Ovary (tissue), 7 donors: ENCODE measurements at regions not wholly inside any gene's neighbourhood (a gene's known extent, or its start where the extent isn't known, plus 50 kb on each side); places are given as distances from the start of the nearest gene placed in this dataset.

Source experiments
- DNase-seq, 5 donors: peaks; one replicate each; pipeline ENCODE4 v3.0.0-alpha.2; 2019 to 2020
- H3K27ac ChIP-seq, 2 donors: fragments of 200-600 bp; one replicate each; pipeline versions ENCODE4 v1.5.1 to v1.8.0; 2019 to 2022
- H3K27me3 ChIP-seq: fragments of 200-600 bp; one replicate; pipeline ENCODE4 v1.8.0; 2022
- H3K36me3 ChIP-seq: fragments of 200-600 bp; sonication (generic); one replicate; pipeline ENCODE4 v1.5.1; 2019
- H3K4me1 ChIP-seq: one replicate; pipeline ENCODE4 v1.8.1; 2013; ENCODE audit warnings: mild to moderate bottlenecking, moderate library complexity; ENCODE audit not compliant: insufficient read depth
- H3K4me3 ChIP-seq: fragments of 200-600 bp; sonication (generic); one replicate; pipeline ENCODE4 v1.5.1; 2017
- H3K9me3 ChIP-seq, 2 donors: fragments of 200-600 bp in 1 of 2; sonication (generic) in 1 of 2; one replicate each; pipeline versions ENCODE4 v1.5.1 to v1.8.1; 2013 to 2019; ENCODE audit warnings: mild to moderate bottlenecking in 1 of 2, moderate library complexity in 1 of 2
- CTCF ChIP-seq, 3 donors: fragments of 450-650 bp in 2 of 3; fragments of 200-600 bp in 1 of 3; IDR thresholded peaks; one replicate each; pipeline versions ENCODE4 v1.5.1 to v1.8.0; 2016 to 2022; ENCODE audit warnings: antibody characterized with exemption in 3 of 3, mild to moderate bottlenecking in 1 of 3
- EP300 ChIP-seq: sonication (generic); formaldehyde crosslinking; IDR thresholded peaks from one replicate; pipeline ENCODE4 v1.6.1; 2017; ENCODE audit warnings: antibody characterized with exemption
- POLR2A ChIP-seq: fragments of 450-650 bp; IDR thresholded peaks from one replicate; pipeline ENCODE4 v1.6.1; 2017; ENCODE audit warnings: antibody characterized with exemption, mild to moderate bottlenecking, moderate library complexity
- WGBS, 3 donors: extraction: QIAGEN DNeasy Blood & Tissue Kit in 1 of 3; methylation state at CpG; one replicate each; pipeline versions ENCODE4 v1.1.5 to v1.1.7; 2013 to 2017; 5-methylcytosine and 5-hydroxymethylcytosine counted together
- intact Hi-C, 4 donors: fragments of 100-400 bp; cut with DNase I; formaldehyde crosslinking; loops; one replicate each; pipeline versions ENCODE4 v1.11.0 to v1.15.1; 2022 to 2023
- donor health status: DM: no; HTN: no; CAD: no; lungs with moderate emphysema.
- donor health status: DM: no; HTN: no; CAD: no.
- donor health status: Bipolar disorder and iron deficiency.
- donor health status: DM: no; HTN: no; CAD: no.
- donor health status: DM: yes; HTN: yes; CAD: no.

GRCh38 chr1:10914056-10914455 lies 98.4 kb upstream of the TARDBP start:
- H3K4me3 ChIP-seq, result no peak overlapping the region
- H3K9me3 ChIP-seq, result no peaks in the 10 kb centered on the region
- H3K27me3 ChIP-seq, result no peaks in the 10 kb centered on the region
- DNase-seq, result no peak
- 91 to 93% (median 92%) methylated on average over 5 of the region's 5 CpGs for WGBS, 3 donors
- H3K36me3 ChIP-seq, result no peaks in the 10 kb centered on the region
- H3K4me1 ChIP-seq, result no peaks in the 10 kb centered on the region
- H3K27ac ChIP-seq, result no peak overlapping the region
- intact Hi-C loops, result no loop called here
- no peak for TF ChIP-seq POLR2A
- no peak for TF ChIP-seq CTCF (IDR thresholded peaks at IDR 0.05)
- no peak for TF ChIP-seq EP300

- Histone ChIP-seq H3K27me3 (no peaks in the 10 kb centered on the region), H3K4me1 (no peaks in the 10 kb centered on the region), H3K27ac (no peak overlapping the region), H3K36me3 (no peaks in the 10 kb centered on the region), H3K4me3 (no peak overlapping the region), H3K9me3 (no peaks in the 10 kb centered on the region)
- no peak for DNase-seq
- intact Hi-C loops, result no loop called here
- no peak for TF ChIP-seq POLR2A
- TF ChIP-seq CTCF (IDR thresholded peaks at IDR 0.05), result no peak
- TF ChIP-seq EP300, result no peak
- WGBS, 3 donors, result 73 to 81% (median 75%) methylated on average over 8 of the region's 8 CpGs
Measured at GRCh38 chr1:10915594-10915993, 96.9 kb upstream of the TARDBP start.

- no peaks in the 10 kb centered on the region for H3K4me1 ChIP-seq
- H3K36me3 ChIP-seq, result no peaks in the 10 kb centered on the region
- 73 to 79% (median 75%) methylated on average over 5 of the region's 5 CpGs for WGBS, 3 donors
Measured at GRCh38 chr1:10916311-10916710, 96.1 kb upstream of the TARDBP start.

GRCh38 chr1:10916991-10917390 lies 95.5 kb upstream of the TARDBP start:
- Histone ChIP-seq H3K36me3 (no peaks in the 10 kb centered on the region), H3K27me3 (no peaks in the 10 kb centered on the region), H3K27ac (no peak overlapping the region), H3K4me3 (no peak overlapping the region), H3K9me3 (no peaks in the 10 kb centered on the region), H3K4me1 (no peaks in the 10 kb centered on the region)
- TF ChIP-seq EP300, result no peak
- TF ChIP-seq POLR2A, result no peak
- TF ChIP-seq CTCF (IDR thresholded peaks at IDR 0.05), result no peak
- intact Hi-C loops, result no loop called here
- 71 to 75% (median 74%) methylated on average over 10 of the region's 10 CpGs for WGBS, 3 donors
- no peak for DNase-seq

More at GRCh38 chr1:10916311-10916710, 96.1 kb upstream of the TARDBP start:
- H3K4me3 ChIP-seq, result no peak overlapping the region
- H3K9me3 ChIP-seq, result no peaks in the 10 kb centered on the region
- intact Hi-C loops, result no loop called here
- no peak overlapping the region for H3K27ac ChIP-seq
- no peaks in the 10 kb centered on the region for H3K27me3 ChIP-seq
- DNase-seq, result no peak
- TF ChIP-seq EP300, result no peak
- no peak for TF ChIP-seq POLR2A
- no peak for TF ChIP-seq CTCF (IDR thresholded peaks at IDR 0.05)
